Activated CD8-positive, alpha-beta T cell treated with anti-CD3 and anti-CD28 coated beads for 36 hours (primary cell): ENCODE measurements at regions not wholly inside any gene's neighbourhood (a gene's known extent, or its start where the extent isn't known, plus 50 kb on each side); places are given as distances from the start of the nearest gene placed in this dataset.

ENCODE experiments used
- ATAC-seq: fragments of 200-7000 bp; cut with Tn5 transposase; one replicate; pipeline ENCODE4 v1.10.0; 2021; ENCODE audit warnings: mild to moderate bottlenecking, moderate library complexity
- CTCF ChIA-PET: fragments of 350-600 bp; sonication (Branson Sonifier 250); formaldehyde crosslinking; loops from one replicate; lab custom pipeline; 2021; ENCODE audit warnings: antibody characterized with exemption; lab: Charles Lee
- POLR2A ChIA-PET: fragments of 350-600 bp; sonication (Branson Sonifier 250); formaldehyde crosslinking; loops from one replicate; lab custom pipeline; 2021; ENCODE audit warnings: antibody characterized with exemption; lab: Charles Lee
- DNase-seq: peaks from one replicate; pipeline ENCODE4 v3.0.0-alpha.2; 2020
- H3K27ac Mint-ChIP-seq: one replicate; pipeline ENCODE4 v1.8.0; 2021; ENCODE audit warnings: mild to moderate bottlenecking, mixed read lengths
- H3K27me3 Mint-ChIP-seq: one replicate; pipeline ENCODE4 v1.8.0; 2021; ENCODE audit warnings: mixed read lengths
- H3K36me3 Mint-ChIP-seq: one replicate; pipeline ENCODE4 v1.8.0; 2021; ENCODE audit warnings: low read depth, mixed read lengths
- H3K4me1 Mint-ChIP-seq: one replicate; pipeline ENCODE4 v1.8.0; 2021; ENCODE audit warnings: low read depth, mixed read lengths
- H3K4me3 Mint-ChIP-seq: one replicate; pipeline ENCODE4 v1.8.0; 2021; ENCODE audit warnings: mild to moderate bottlenecking, moderate library complexity, mixed read lengths
- H3K9me3 Mint-ChIP-seq: one replicate; pipeline ENCODE4 v1.8.0; 2021; ENCODE audit warnings: mixed read lengths
- intact Hi-C: fragments of 100-400 bp; cut with micrococcal nuclease; formaldehyde crosslinking; loops from one replicate; pipeline ENCODE4 v1.10.0; 2022
- TF ChIP-seq, protein P1 (sequence below): fragments of 200-600 bp; IDR thresholded peaks from one replicate; pipeline ENCODE4 v1.8.0; 2022; ENCODE audit warnings: antibody characterized with exemption, mild to moderate bottlenecking

DNA sequence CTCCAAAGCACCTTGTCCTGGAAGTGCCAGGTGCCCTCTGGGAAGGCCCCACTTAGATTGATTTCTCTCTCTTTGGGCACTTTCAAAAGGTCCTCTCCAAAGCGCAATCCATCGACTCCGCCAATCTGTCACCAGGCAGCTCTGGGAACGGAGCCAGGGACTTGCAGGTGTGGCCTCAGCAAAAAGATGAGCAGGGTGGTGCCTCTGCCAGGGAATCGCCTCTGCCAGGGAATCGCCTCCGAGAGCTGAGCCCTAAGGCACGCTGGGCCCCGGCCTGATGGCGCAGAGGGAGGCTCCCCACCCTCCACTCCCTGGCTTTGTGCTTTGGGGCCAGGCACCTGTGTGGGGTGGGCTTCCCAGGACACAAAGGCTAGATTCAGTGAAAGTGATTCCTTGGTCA, 1391.3 kb downstream of the TBC1D22A start:
- DNase-seq: no peak
- Mint-ChIP-seq H3K27me3 (no peaks in the 10 kb centered on the region), H3K27ac (no peak overlapping the region), H3K4me1 (peaks cover 3% of the 10 kb centered on the region), H3K4me3 (no peak overlapping the region), H3K36me3 (no peaks in the 10 kb centered on the region), H3K9me3 (no peaks in the 10 kb centered on the region)
- TF ChIP-seq, protein P1, sequence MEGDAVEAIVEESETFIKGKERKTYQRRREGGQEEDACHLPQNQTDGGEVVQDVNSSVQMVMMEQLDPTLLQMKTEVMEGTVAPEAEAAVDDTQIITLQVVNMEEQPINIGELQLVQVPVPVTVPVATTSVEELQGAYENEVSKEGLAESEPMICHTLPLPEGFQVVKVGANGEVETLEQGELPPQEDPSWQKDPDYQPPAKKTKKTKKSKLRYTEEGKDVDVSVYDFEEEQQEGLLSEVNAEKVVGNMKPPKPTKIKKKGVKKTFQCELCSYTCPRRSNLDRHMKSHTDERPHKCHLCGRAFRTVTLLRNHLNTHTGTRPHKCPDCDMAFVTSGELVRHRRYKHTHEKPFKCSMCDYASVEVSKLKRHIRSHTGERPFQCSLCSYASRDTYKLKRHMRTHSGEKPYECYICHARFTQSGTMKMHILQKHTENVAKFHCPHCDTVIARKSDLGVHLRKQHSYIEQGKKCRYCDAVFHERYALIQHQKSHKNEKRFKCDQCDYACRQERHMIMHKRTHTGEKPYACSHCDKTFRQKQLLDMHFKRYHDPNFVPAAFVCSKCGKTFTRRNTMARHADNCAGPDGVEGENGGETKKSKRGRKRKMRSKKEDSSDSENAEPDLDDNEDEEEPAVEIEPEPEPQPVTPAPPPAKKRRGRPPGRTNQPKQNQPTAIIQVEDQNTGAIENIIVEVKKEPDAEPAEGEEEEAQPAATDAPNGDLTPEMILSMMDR: no peak
- POLR2A ChIA-PET: no interaction called here
- no peak for ATAC-seq
- CTCF ChIA-PET: no interaction called here
- intact Hi-C loops: no loop called here

DNA sequence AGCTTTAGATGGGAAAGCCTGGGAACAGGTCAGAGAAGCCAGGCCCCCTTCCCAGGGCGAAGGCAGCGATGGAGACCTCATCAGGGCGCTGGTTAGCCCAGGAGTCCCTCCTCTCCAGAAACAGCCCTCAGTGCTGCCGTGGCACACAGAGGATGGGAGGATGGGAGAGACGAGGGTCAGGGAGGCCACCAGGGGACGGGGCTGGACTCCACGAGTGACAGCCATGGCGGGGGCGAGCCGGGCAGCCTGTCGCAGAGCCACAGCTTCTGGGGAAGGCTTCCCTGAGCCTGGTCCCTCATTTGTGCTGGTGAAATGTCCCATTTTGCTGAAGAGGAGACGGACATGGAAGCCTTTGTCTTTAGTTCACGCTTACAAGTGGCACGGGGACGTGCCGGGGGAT, 1390.5 kb downstream of the TBC1D22A start:
- Mint-ChIP-seq H3K4me3 (no peak overlapping the region), H3K36me3 (no peaks in the 10 kb centered on the region), H3K27ac (no peak overlapping the region), H3K27me3 (no peaks in the 10 kb centered on the region), H3K4me1 (peaks cover 3% of the 10 kb centered on the region), H3K9me3 (no peaks in the 10 kb centered on the region)
- no peak for ATAC-seq
- ChIA-PET POLR2A (no interaction called here), CTCF (no interaction called here)
- intact Hi-C loops: no loop called here
- no peak for DNase-seq
- TF ChIP-seq, protein P1: no peak

DNA sequence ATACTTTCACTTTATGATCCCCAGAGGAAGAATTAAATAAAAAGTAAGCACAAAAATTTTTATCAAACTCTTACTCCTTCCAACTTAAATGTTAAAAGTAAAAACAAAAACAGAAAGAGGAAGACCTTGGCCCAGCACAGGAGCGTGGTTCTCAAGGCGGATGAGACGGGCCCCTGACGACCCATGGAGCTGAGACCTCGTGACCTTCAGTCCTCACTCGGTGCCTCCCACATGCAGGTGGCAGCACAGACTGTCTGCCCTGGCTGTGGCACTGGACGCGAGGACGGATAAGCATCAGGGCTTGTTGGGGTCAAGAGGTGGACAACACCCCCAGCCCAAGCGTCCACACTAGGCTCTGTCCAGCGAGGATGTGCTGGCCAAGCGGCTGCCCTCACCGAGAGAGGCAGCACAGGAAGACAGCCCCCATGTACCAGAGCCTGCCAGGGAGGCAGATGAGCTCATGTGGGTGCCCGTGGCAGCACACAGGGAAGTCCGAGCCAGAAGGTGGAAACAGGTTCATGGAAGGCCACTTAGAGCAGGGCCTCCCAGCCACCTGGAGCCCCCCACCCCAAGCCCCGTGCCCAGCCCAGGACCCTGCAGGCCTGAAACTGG, 1389.8 kb downstream of the TBC1D22A start:
- Mint-ChIP-seq H3K4me3 (no peak overlapping the region), H3K36me3 (no peaks in the 10 kb centered on the region), H3K27ac (no peak overlapping the region), H3K9me3 (no peaks in the 10 kb centered on the region), H3K27me3 (no peaks in the 10 kb centered on the region), H3K4me1 (peaks cover 3% of the 10 kb centered on the region)
- TF ChIP-seq, protein P1: no peak
- DNase-seq (no peak), ATAC-seq (no peak)
- ChIA-PET POLR2A (interaction anchor here (0.6 kb wide), 1 partner anchor 316 kb away, joined by 3 read pairs; no protein-coding TSS in a partner anchor), CTCF (no interaction called here)
- intact Hi-C loops: no loop called here

DNA sequence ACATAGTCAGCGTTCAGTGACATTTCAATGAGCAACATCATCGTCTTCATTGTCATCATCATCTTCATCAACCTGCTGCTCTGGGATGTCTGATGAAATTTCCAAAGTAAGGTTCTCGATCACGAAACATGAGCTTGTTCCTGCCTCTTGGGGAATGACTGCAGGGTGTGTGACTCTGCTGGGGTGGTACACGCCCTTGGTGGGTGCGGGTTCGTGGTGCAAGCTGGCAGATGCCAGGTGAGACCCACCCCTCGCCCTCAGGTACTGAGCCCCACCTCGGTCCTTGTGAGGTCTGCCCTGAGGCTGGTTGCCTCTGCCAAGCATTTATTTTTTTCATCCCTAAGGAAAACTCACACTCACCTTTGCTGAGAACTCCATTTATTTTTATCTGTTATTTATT, 1389.2 kb downstream of the TBC1D22A start:
- peaks cover 3% of the 10 kb centered on the region for H3K4me1 Mint-ChIP-seq
- no peak for DNase-seq
- ATAC-seq: no peak
- intact Hi-C loops: no loop called here
- ChIA-PET POLR2A (no interaction called here), CTCF (no interaction called here)
- no peak overlapping the region for H3K4me3 Mint-ChIP-seq
- no peak overlapping the region for H3K27ac Mint-ChIP-seq
- no peaks in the 10 kb centered on the region for H3K36me3 Mint-ChIP-seq
- no peaks in the 10 kb centered on the region for H3K9me3 Mint-ChIP-seq
- TF ChIP-seq, protein P1: no peak
- peaks cover 2% of the 10 kb centered on the region for H3K27me3 Mint-ChIP-seq

DNA sequence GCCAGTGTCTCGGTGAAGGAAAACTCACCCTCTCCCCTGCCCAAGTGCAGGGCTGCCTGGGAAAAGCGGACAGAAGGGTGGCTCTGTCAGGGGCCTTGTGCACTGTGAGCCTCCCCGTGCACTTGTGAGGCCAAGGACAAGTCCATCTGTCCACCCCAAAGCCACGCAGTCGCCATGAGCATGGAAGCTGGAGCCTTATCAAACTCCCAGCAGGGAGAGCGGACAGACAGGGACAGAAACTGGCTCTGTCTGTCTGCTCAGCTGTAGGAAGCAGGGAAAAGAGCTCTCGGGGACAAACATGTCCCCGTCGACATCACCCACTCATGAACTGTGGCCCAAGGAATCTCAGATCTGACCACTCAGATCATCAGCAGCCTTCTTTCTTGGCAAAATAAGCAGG, 1385.4 kb downstream of the TBC1D22A start:
- TF ChIP-seq, protein P1: no peak
- intact Hi-C loops: no loop called here
- Mint-ChIP-seq H3K36me3 (no peaks in the 10 kb centered on the region), H3K4me3 (no peak overlapping the region), H3K4me1 (peaks cover 3% of the 10 kb centered on the region), H3K9me3 (no peaks in the 10 kb centered on the region), H3K27ac (no peak overlapping the region), H3K27me3 (peaks cover 15% of the 10 kb centered on the region)
- CTCF ChIA-PET: no interaction called here
- DNase-seq (no peak), ATAC-seq (no peak)
- POLR2A ChIA-PET: no interaction called here
